ENCODE measurements at regions not wholly inside any gene's neighbourhood (a gene's known extent, or its start where the extent isn't known, plus 50 kb on each side); places are given as distances from the start of the nearest gene placed in this dataset.
"Not testable (repeated sequence)": the region's sequence is repeated elsewhere in the genome, so short reads cannot be mapped to it uniquely, and the experiment has no call there.

DNA sequence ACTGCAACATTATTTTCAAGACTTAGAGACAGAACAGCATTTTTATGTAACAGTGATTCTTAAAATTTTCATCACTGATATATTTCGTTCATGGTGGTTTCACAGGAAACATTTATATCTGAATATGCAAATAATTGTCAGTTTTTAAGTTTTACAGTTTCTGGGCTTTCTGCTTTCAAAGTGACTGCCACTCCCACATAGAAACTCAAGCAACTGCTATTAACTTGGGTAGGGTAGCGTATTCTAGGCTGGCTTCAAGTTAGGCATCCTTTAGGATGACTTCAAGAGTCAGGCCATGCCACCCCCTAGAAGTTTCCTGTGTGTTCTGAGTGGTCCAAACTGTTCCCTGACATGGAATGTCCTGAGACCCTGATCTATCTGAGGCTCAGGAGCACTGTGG is 123.6 kb upstream of the TSPAN8 start:
- Histone ChIP-seq H3K4me3 (ENCODE audit: low read length) (no peak overlapping the region), H4K8ac (ENCODE audit: low read depth, low read length) (no peak overlapping the region), H2BK5ac (ENCODE audit: low read length) (no peak overlapping the region), H3K56ac (ENCODE audit: low read length) (no peak overlapping the region), H3K9ac (ENCODE audit: low read length) (no peak overlapping the region), H3K4me1 (ENCODE audit: control insufficient read depth, low read depth, low read length) (no peaks in the 10 kb centered on the region), H2BK120ac (ENCODE audit: low read depth, low read length) (no peak overlapping the region), H3K4me2 (ENCODE audit: low read length) (no peak overlapping the region), H3K18ac (ENCODE audit: low read length) (peak overlapping the region; percentile 91), H3K27me3 (ENCODE audit: insufficient read depth, low read length, poor library complexity) (no peaks in the 10 kb centered on the region), H2AK5ac (ENCODE audit: low read length) (no peak overlapping the region), H3K4ac (ENCODE audit: low read depth, low read length) (no peak overlapping the region), H4K5ac (ENCODE audit: low read length) (no peak overlapping the region), H2BK15ac (replicated peaks; ENCODE audit: low read depth) (no peak overlapping the region), H3K23ac (ENCODE audit: low read length) (no peak overlapping the region), H3K79me2 (ENCODE audit: control insufficient read depth, insufficient read depth, low read length) (no peaks in the 10 kb centered on the region), H3K79me1 (ENCODE audit: low read length) (no peaks in the 10 kb centered on the region), H3K36me3 (ENCODE audit: control insufficient read depth, insufficient read depth, low read length) (no peaks in the 10 kb centered on the region), H3K27ac (ENCODE audit: low read depth, low read length) (no peak overlapping the region)
- DNase-seq, result no peak
- WGBS (ENCODE audit: extremely low coverage, insufficient coverage, low lambda C conversion rate), result no CpG with 5 or more reads among the region's 2 CpGs

DNA sequence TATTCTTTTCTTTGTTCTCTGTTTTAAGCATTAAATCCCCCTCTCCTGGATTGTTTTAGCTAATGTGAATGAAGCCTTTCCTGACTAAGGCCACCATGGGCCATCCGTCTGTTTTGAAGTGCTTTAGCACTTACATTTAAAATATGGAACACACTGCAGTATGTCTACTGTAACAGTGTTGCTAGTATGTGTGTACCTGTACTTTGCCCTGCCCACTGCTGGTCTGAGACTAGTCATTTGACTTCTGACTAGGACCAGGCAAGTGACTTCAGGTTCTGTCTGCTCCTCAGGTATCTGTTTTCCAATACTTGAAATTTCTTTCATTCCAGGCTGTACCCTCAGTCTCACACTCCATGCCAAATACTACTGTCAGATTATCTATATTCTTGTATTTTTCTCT is 120.1 kb upstream of the TSPAN8 start:
- Histone ChIP-seq H3K36me3 (ENCODE audit: control insufficient read depth, insufficient read depth, low read length) (no peaks in the 10 kb centered on the region), H3K56ac (ENCODE audit: low read length) (no peak overlapping the region), H3K79me2 (ENCODE audit: control insufficient read depth, insufficient read depth, low read length) (no peaks in the 10 kb centered on the region), H3K27me3 (ENCODE audit: insufficient read depth, low read length, poor library complexity) (no peaks in the 10 kb centered on the region), H4K8ac (ENCODE audit: low read depth, low read length) (no peak overlapping the region), H3K4me3 (ENCODE audit: low read length) (no peak overlapping the region), H3K4ac (ENCODE audit: low read depth, low read length) (no peak overlapping the region), H2BK120ac (ENCODE audit: low read depth, low read length) (no peak overlapping the region), H4K5ac (ENCODE audit: low read length) (no peak overlapping the region), H3K9ac (ENCODE audit: low read length) (no peak overlapping the region), H3K18ac (ENCODE audit: low read length) (no peak overlapping the region), H3K79me1 (ENCODE audit: low read length) (no peaks in the 10 kb centered on the region), H2BK5ac (ENCODE audit: low read length) (no peak overlapping the region), H3K4me1 (ENCODE audit: control insufficient read depth, low read depth, low read length) (no peaks in the 10 kb centered on the region), H2BK15ac (replicated peaks; ENCODE audit: low read depth) (no peak overlapping the region), H3K27ac (ENCODE audit: low read depth, low read length) (no peak overlapping the region), H3K23ac (ENCODE audit: low read length) (no peak overlapping the region), H3K4me2 (ENCODE audit: low read length) (no peak overlapping the region), H2AK5ac (ENCODE audit: low read length) (no peak overlapping the region)
- DNase-seq, result no peak
- WGBS (ENCODE audit: extremely low coverage, insufficient coverage, low lambda C conversion rate), result no CpG with 5 or more reads among the region's 1 CpG

DNA sequence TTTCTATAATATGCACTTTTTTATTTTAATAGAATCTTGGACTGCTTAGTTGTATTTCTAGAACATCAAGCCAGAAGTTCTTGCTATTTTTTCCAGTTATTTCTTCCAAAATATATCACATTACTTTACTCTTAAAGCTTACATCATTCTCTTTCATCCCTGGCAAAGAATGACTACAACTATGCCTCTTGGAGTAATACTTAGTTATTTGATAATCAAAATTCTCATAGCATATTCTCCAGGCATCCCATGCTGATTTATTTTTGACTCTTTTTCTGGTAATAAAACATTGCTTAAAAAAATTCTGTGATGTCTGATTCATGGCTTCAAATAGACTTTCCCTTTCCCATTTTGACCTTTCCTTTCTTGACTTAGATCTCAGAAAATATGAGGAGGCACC is 118.7 kb upstream of the TSPAN8 start:
- no peaks in the 10 kb centered on the region for H3K36me3 ChIP-seq (ENCODE audit: control insufficient read depth, insufficient read depth, low read length)
- H3K4me2 ChIP-seq (ENCODE audit: low read length), result no peak overlapping the region
- no peak overlapping the region for H3K18ac ChIP-seq (ENCODE audit: low read length)
- H2AK5ac ChIP-seq (ENCODE audit: low read length), result no peak overlapping the region
- H4K5ac ChIP-seq (ENCODE audit: low read length), result no peak overlapping the region
- H3K79me1 ChIP-seq (ENCODE audit: low read length), result no peaks in the 10 kb centered on the region
- H2BK5ac ChIP-seq (ENCODE audit: low read length), result no peak overlapping the region
- no peak overlapping the region for H3K27ac ChIP-seq (ENCODE audit: low read depth, low read length)
- H3K56ac ChIP-seq (ENCODE audit: low read length), result no peak overlapping the region
- H3K4me3 ChIP-seq (ENCODE audit: low read length), result no peak overlapping the region
- no peak overlapping the region for H3K23ac ChIP-seq (ENCODE audit: low read length)
- H4K8ac ChIP-seq (ENCODE audit: low read depth, low read length), result no peak overlapping the region
- H3K9ac ChIP-seq (ENCODE audit: low read length), result no peak overlapping the region
- H3K79me2 ChIP-seq (ENCODE audit: control insufficient read depth, insufficient read depth, low read length), result no peaks in the 10 kb centered on the region
- H3K27me3 ChIP-seq (ENCODE audit: insufficient read depth, low read length, poor library complexity), result no peaks in the 10 kb centered on the region
- DNase-seq, result no peak
- no peaks in the 10 kb centered on the region for H3K4me1 ChIP-seq (ENCODE audit: control insufficient read depth, low read depth, low read length)
- H2BK15ac ChIP-seq (replicated peaks; ENCODE audit: low read depth), result no peak overlapping the region
- no peak overlapping the region for H3K4ac ChIP-seq (ENCODE audit: low read depth, low read length)
- H2BK120ac ChIP-seq (ENCODE audit: low read depth, low read length), result no peak overlapping the region

DNA sequence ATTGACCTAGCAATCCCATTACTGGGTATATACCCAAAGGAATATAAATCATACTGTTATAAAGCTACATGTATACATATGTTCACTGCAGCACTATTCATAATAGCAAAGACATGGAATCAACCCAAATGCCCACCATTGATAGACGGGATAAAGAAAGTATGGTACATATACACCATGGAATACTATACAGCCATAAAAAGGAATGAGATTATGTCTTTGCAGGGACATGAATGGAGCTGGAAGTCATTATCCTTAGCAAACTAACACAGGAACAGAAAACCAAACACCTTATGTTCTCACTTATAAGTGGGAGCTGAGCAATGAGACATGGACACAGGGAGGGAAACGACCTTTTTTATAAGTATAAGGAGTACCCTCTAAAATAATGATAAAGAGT is 113.0 kb upstream of the TSPAN8 start:
- not testable (repeated sequence) for H3K79me1 ChIP-seq (ENCODE audit: low read length); H3K9ac ChIP-seq (ENCODE audit: low read length); H3K27ac ChIP-seq (ENCODE audit: low read depth, low read length); H2BK5ac ChIP-seq (ENCODE audit: low read length); H3K56ac ChIP-seq (ENCODE audit: low read length); H3K23ac ChIP-seq (ENCODE audit: low read length); H3K79me2 ChIP-seq (ENCODE audit: control insufficient read depth, insufficient read depth, low read length); H4K8ac ChIP-seq (ENCODE audit: low read depth, low read length); H2BK120ac ChIP-seq (ENCODE audit: low read depth, low read length); H3K36me3 ChIP-seq (ENCODE audit: control insufficient read depth, insufficient read depth, low read length); H2AK5ac ChIP-seq (ENCODE audit: low read length); H3K4me1 ChIP-seq (ENCODE audit: control insufficient read depth, low read depth, low read length); DNase-seq; H3K18ac ChIP-seq (ENCODE audit: low read length); H4K5ac ChIP-seq (ENCODE audit: low read length); H3K4me3 ChIP-seq (ENCODE audit: low read length); H3K4ac ChIP-seq (ENCODE audit: low read depth, low read length); H2BK15ac ChIP-seq (replicated peaks; ENCODE audit: low read depth); H3K4me2 ChIP-seq (ENCODE audit: low read length); H3K27me3 ChIP-seq (ENCODE audit: insufficient read depth, low read length, poor library complexity)
- no CpG with 5 or more reads among the region's 2 CpGs for WGBS (ENCODE audit: extremely low coverage, insufficient coverage, low lambda C conversion rate)

DNA sequence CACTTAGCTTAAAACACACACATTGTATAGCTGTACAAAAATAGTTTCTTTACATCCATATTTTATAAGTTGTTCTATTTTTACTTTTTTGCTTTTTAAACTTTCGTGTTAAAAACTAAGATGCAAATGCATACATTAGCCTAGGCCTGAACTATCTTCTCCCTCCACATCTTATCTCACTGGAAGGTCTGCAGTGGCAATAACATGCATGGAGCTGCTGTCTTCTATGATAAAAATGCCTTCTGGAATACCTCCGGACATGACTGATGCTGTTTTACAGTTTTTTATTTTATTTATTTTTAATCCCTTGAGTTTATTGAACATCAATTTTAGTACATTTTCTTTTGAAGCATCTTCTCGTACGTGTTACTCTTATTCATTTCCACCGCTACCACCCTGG is 112.3 kb upstream of the TSPAN8 start:
- Histone ChIP-seq H3K4me1 (ENCODE audit: control insufficient read depth, low read depth, low read length) (no peaks in the 10 kb centered on the region), H2AK5ac (ENCODE audit: low read length) (no peak overlapping the region), H3K56ac (ENCODE audit: low read length) (no peak overlapping the region), H3K23ac (ENCODE audit: low read length) (no peak overlapping the region), H3K4ac (ENCODE audit: low read depth, low read length) (no peak overlapping the region), H3K27me3 (ENCODE audit: insufficient read depth, low read length, poor library complexity) (no peaks in the 10 kb centered on the region), H3K18ac (ENCODE audit: low read length) (no peak overlapping the region), H3K27ac (ENCODE audit: low read depth, low read length) (no peak overlapping the region), H3K4me2 (ENCODE audit: low read length) (no peak overlapping the region), H3K4me3 (ENCODE audit: low read length) (no peak overlapping the region), H4K5ac (ENCODE audit: low read length) (no peak overlapping the region), H2BK5ac (ENCODE audit: low read length) (no peak overlapping the region), H2BK120ac (ENCODE audit: low read depth, low read length) (no peak overlapping the region), H3K9ac (ENCODE audit: low read length) (no peak overlapping the region), H3K36me3 (ENCODE audit: control insufficient read depth, insufficient read depth, low read length) (no peaks in the 10 kb centered on the region), H3K79me2 (ENCODE audit: control insufficient read depth, insufficient read depth, low read length) (no peaks in the 10 kb centered on the region), H2BK15ac (replicated peaks; ENCODE audit: low read depth) (no peak overlapping the region), H4K8ac (ENCODE audit: low read depth, low read length) (no peak overlapping the region), H3K79me1 (ENCODE audit: low read length) (no peaks in the 10 kb centered on the region)
- no CpG with 5 or more reads among the region's 5 CpGs for WGBS (ENCODE audit: extremely low coverage, insufficient coverage, low lambda C conversion rate)
- no peak for DNase-seq

DNA sequence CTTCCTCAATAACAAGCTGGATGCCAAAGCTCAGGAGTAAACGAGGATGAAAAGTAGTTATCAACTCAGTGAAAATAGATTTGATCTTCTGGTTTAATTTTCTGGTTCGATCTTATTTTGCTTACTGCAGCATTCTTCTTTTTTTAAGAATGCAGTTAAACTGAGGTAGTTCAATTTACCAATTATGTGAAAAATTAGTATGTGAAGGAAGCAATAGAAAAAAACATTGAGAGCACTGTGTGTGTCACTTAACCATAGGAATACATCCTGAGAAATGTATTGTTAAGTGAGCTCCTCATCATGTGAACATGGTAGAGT is 111.4 kb upstream of the TSPAN8 start:
- H4K5ac ChIP-seq (ENCODE audit: low read length), result no peak overlapping the region
- no peak overlapping the region for H3K27ac ChIP-seq (ENCODE audit: low read depth, low read length)
- H3K56ac ChIP-seq (ENCODE audit: low read length), result no peak overlapping the region
- H3K4me2 ChIP-seq (ENCODE audit: low read length), result no peak overlapping the region
- H3K9ac ChIP-seq (ENCODE audit: low read length), result no peak overlapping the region
- H3K4me1 ChIP-seq (ENCODE audit: control insufficient read depth, low read depth, low read length), result no peaks in the 10 kb centered on the region
- no peaks in the 10 kb centered on the region for H3K79me1 ChIP-seq (ENCODE audit: low read length)
- H2BK5ac ChIP-seq (ENCODE audit: low read length), result no peak overlapping the region
- no peaks in the 10 kb centered on the region for H3K79me2 ChIP-seq (ENCODE audit: control insufficient read depth, insufficient read depth, low read length)
- H3K4ac ChIP-seq (ENCODE audit: low read depth, low read length), result no peak overlapping the region
- no peak overlapping the region for H3K23ac ChIP-seq (ENCODE audit: low read length)
- DNase-seq, result no peak
- no peak overlapping the region for H2AK5ac ChIP-seq (ENCODE audit: low read length)
- WGBS (ENCODE audit: extremely low coverage, insufficient coverage, low lambda C conversion rate), result no CpG with 5 or more reads among the region's 2 CpGs
- H2BK120ac ChIP-seq (ENCODE audit: low read depth, low read length), result no peak overlapping the region
- H2BK15ac ChIP-seq (replicated peaks; ENCODE audit: low read depth), result no peak overlapping the region
- no peaks in the 10 kb centered on the region for H3K36me3 ChIP-seq (ENCODE audit: control insufficient read depth, insufficient read depth, low read length)
- no peak overlapping the region for H3K4me3 ChIP-seq (ENCODE audit: low read length)
- no peak overlapping the region for H3K18ac ChIP-seq (ENCODE audit: low read length)
- H4K8ac ChIP-seq (ENCODE audit: low read depth, low read length), result no peak overlapping the region
- no peaks in the 10 kb centered on the region for H3K27me3 ChIP-seq (ENCODE audit: insufficient read depth, low read length, poor library complexity)
